ENCODE measurements at regions not wholly inside any gene's neighbourhood (a gene's known extent, or its start where the extent isn't known, plus 50 kb on each side); places are given as distances from the start of the nearest gene placed in this dataset.
"Not testable (repeated sequence)": the region's sequence is repeated elsewhere in the genome, so short reads cannot be mapped to it uniquely, and the experiment has no call there.

- DNase-seq, result no peak
These were observed 73.3 kb upstream of the WASF3 start for GRCh38 chr13:26484196-26484595.

DNA sequence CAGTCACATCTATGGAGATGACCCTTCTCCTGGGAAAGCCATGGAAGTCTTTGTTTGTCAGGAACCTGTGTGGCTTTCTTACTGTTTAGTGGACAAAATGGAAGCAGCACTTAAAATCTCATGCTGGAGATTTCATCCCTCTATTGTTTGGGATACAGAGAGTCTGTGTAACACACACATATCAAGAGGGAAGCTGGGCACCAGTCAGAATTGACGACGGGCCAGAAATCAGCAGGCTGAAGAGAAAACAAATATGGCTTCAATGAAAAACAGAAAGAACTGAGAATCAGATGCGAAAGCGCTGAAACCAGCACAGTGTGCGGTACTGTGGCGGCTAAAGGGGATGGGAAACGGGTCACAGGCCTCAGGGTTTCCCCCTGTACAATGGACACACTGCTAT, 72.2 kb upstream of the WASF3 start:
- no peak for DNase-seq

DNA sequence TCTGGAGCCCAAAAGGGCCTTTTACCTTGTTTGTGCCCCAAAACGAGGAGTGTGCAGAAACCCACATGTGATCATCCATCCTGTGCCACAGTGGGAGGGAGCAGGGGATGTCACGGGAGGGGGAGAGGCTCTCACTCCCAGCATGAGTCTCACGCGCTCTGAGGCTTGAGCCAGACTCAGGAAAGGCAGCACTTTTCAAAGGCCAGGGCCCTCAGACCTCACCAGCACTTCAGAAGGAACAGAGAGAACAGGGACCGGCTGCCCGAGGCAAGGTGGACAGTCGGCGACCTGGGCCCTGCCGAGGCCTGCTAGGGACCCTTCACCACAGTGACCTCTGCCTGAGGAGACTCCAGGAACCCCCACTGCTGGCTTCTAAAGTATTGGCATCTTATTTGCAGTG, 71.7 kb upstream of the WASF3 start:
- no peak for DNase-seq

DNA sequence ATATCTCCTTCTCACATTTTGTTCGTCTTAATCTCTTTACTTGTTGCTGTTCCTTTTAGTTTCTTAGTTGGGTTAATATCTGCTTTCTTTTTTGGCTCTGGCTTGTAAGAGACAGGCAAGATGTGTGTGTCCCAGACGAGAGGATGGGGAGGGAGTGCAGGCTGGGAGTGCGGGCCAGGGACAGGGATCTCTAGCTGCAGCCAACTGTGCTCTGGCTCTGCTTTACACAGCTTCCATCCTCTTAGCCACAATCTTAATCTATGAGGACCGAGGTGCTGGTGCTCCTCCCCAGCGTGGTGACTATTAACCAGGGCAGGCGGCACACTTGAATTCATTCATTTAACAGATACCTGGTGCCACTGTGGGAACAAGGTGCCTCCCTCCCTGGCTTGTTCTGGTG, 70.9 kb upstream of the WASF3 start:
- no peak for DNase-seq

- no peak for DNase-seq
These were observed 69.7 kb upstream of the WASF3 start for GRCh38 chr13:26487781-26488180.

DNA sequence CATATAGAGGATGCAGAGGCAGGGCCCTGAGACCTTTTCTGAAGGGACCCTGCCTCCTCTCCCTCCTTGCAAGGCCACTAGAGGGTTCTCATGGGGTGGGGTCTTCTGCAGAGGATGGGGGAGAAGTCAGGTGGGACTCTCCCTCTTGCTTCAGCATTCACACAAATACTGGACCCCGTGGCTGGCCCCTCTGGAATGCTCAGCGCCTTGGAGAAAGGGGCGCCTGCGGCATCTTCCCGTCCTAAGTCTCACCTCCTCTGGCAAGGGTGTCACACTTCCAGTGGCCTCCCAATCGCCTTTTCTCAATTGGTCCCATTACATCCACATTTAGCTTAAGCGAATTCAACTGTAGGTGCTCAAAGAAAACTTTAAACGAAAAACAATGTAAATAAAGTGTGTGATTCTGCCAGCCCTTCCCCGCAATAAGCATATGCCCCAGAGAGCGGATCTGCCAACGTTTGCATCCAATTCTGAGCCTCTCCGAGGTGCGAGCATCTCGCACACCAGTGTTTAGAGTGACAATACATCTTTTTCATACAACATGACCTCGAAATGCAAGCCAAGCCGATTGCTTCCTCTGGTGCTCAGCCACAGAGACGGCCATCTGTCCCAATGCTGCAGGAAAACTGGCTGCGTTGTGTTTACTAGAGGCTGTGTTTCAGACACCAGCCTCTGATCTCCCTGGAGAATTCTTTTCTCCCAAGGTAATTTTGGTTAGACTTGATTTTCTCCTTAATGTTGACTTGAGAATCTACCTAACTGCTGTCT, 69.1 kb upstream of the WASF3 start:
- DNase-seq, result no peak

- not testable (repeated sequence) for DNase-seq
These were observed 65.2 kb upstream of the WASF3 start for GRCh38 chr13:26492301-26492700.

- no peak for DNase-seq
These were observed 62.8 kb upstream of the WASF3 start for GRCh38 chr13:26494571-26495195.

- DNase-seq, result no peak
These were observed 61.7 kb upstream of the WASF3 start for GRCh38 chr13:26495750-26496149.

- no peak for DNase-seq
These were observed 59.4 kb upstream of the WASF3 start for GRCh38 chr13:26497968-26498511.

- peak in 1 of 2 experiments; percentile 18 for DNase-seq
These were observed 58.6 kb upstream of the WASF3 start for GRCh38 chr13:26498656-26499601.

DNA sequence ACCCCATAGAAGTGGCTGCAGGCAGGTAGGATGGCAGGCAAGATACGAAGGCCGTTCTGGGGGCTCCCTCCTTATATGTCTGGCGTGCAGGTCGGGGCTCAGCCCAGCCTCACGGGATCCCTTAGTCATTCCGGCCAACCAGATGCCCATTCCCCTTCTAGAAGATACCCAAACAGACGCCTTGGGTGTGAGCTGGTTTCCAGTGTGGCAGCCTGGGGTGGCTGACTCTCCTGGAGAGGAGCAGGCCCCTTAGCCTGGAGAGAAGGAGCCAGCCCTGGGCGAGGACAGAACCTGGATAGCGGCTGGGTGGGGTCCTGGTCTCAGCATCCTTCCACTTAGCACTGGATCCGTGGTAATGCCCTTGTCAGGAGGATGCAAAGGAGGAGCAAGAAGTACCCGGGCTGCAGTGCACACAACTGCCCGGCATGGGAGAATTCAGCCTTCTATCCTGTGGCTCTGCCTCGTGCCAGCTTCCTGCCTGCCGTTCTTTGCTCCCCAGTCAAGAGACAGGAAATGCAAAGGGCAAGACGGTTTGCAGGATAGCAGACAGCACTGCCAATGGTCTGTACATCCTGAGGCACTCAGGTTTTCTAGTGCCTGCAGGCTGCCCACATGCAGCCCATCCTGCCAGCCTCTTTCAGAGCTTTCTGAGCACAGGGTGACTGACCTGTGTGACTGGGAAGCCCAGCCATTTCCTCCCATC, 56.7 kb upstream of the WASF3 start:
- no peak for DNase-seq

- no peak for DNase-seq
These were observed 55.8 kb upstream of the WASF3 start for GRCh38 chr13:26501641-26502040.

- DNase-seq, result no peak
These were observed 54.7 kb upstream of the WASF3 start for GRCh38 chr13:26502826-26503225.

GRCh38 chr13:26503826-26504594, 53.5 kb upstream of the WASF3 start:
- peak in 1 of 2 experiments; percentile 38 for DNase-seq

Data from NCI-H526 (cell line).